ENCODE measurements at regions not wholly inside any gene's neighbourhood (a gene's known extent, or its start where the extent isn't known, plus 50 kb on each side); places are given as distances from the start of the nearest gene placed in this dataset.

- WGBS, 2 donors, result 79 to 100% methylated on average over 2 of the region's 2 CpGs
- ATAC-seq (ENCODE audit: low FRiP score in 2 of 2), result no peak
- H3K27ac ChIP-seq, result no peak overlapping the region
- no peaks in the 10 kb centered on the region for H3K36me3 ChIP-seq
- no peak overlapping the region for H3K4me3 ChIP-seq
- no peaks in the 10 kb centered on the region for H3K9me3 ChIP-seq
- DNase-seq, result no peak
- TF ChIP-seq CTCF (IDR thresholded peaks at IDR 0.05) (no peak), POLR2A (IDR thresholded peaks at IDR 0.05) (no peak), POLR2AphosphoS5 (IDR thresholded peaks at IDR 0.05) (no peak), EP300 (IDR thresholded peaks at IDR 0.05) (no peak)
- no peaks in the 10 kb centered on the region for H3K4me1 ChIP-seq
- no peaks in the 10 kb centered on the region for H3K27me3 ChIP-seq
These were observed 211.1 kb upstream of the MTNR1B start for GRCh38 chr11:92758241-92758780.

DNA sequence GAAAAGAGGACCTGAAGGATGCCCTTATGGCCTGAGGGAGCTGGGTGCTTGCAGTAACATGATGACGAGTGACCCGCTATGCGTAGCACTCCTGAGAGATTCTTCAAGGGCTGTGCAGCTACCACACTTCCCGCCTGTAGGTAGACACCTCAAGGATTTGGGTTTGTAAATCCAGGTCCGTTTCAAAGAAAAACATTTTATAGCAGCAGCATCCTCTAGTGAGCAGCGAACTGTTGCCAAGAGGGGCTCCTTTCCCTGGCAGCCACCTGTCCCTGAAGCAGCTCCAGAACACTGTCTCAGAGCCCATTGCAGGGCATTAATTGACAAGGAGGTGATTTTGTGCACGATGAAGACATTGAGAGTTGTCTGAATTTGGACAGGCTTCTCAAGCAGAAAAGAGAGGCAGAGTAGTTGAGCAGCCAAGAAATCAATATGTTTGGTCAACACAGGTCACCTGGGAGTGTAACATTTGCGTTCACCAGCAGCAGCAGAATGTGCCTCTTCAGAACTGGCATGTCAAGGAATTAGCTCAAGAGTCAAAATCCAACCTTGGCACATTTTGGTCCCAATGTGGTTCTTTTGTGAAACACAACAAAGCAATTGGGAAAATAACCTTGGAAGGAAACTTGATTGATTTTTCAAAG lies 209.8 kb upstream of the MTNR1B start:
- Histone ChIP-seq H3K36me3 (no peaks in the 10 kb centered on the region), H3K27ac (no peak overlapping the region), H3K4me3 (no peak overlapping the region), H3K4me1 (no peaks in the 10 kb centered on the region), H3K27me3 (no peaks in the 10 kb centered on the region), H3K9me3 (no peaks in the 10 kb centered on the region)
- 82 to 86% methylated on average over 8 of the region's 8 CpGs for WGBS, 2 donors
- no peak for DNase-seq
- ATAC-seq (ENCODE audit: low FRiP score in 2 of 2), result no peak
- TF ChIP-seq POLR2A (IDR thresholded peaks at IDR 0.05), result no peak
- no peak for TF ChIP-seq POLR2AphosphoS5 (IDR thresholded peaks at IDR 0.05)

GRCh38 chr11:92762121-92762540 lies 207.3 kb upstream of the MTNR1B start:
- no peak overlapping the region for H3K4me3 ChIP-seq
- H3K4me1 ChIP-seq, result peaks cover 0 to 12% (median 2%) of the 10 kb centered on the region in 4 donors
- H3K27ac ChIP-seq, result no peak overlapping the region
- TF ChIP-seq EP300 (IDR thresholded peaks at IDR 0.05) (no peak), POLR2AphosphoS5 (IDR thresholded peaks at IDR 0.05) (no peak), CTCF (IDR thresholded peaks at IDR 0.05) (no peak), POLR2A (IDR thresholded peaks at IDR 0.05) (no peak)
- H3K36me3 ChIP-seq, result no peaks in the 10 kb centered on the region
- ATAC-seq (ENCODE audit: low FRiP score in 2 of 2) (no peak), DNase-seq (no peak)
- H3K27me3 ChIP-seq, result no peaks in the 10 kb centered on the region
- H3K9me3 ChIP-seq, result no peaks in the 10 kb centered on the region
- WGBS, 2 donors, result 53 to 81% methylated on average over 3 of the region's 3 CpGs

GRCh38 chr11:92763336-92763735 lies 206.1 kb upstream of the MTNR1B start:
- ATAC-seq (ENCODE audit: low FRiP score in 2 of 2), result no peak
- DNase-seq, result no peak
- no peak overlapping the region for H3K4me3 ChIP-seq
- TF ChIP-seq POLR2A (IDR thresholded peaks at IDR 0.05), result no peak
- no peak for TF ChIP-seq POLR2AphosphoS5 (IDR thresholded peaks at IDR 0.05)
- no peak for TF ChIP-seq CTCF (IDR thresholded peaks at IDR 0.05)
- no peak for TF ChIP-seq EP300 (IDR thresholded peaks at IDR 0.05)
- no peaks in the 10 kb centered on the region for H3K9me3 ChIP-seq
- H3K27ac ChIP-seq, result no peak overlapping the region
- no peaks in the 10 kb centered on the region for H3K27me3 ChIP-seq
- no peaks in the 10 kb centered on the region for H3K36me3 ChIP-seq
- peaks cover 0 to 12% (median 2%) of the 10 kb centered on the region in 4 donors for H3K4me1 ChIP-seq

DNA sequence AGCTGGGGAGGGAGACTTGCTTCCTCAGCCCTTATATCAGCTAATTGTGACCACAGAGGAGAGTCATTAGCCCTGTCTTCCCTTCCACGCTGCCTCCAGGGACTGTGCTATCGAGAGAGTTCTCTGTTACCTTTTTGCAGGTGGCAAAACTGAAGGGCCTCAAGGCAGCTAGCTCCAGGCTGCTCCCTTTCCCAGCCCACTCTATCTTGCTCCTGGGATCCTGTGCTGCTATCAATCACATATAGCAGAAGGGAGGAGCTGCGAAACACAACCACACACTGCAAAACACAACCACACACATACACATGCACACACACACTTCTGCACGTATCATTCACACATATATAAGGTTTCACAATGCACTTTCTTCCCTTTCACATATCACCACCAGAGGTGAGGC lies 205.3 kb upstream of the MTNR1B start:
- H3K9me3 ChIP-seq, result no peaks in the 10 kb centered on the region
- H3K4me1 ChIP-seq, result peaks cover 0 to 12% (median 2%) of the 10 kb centered on the region in 4 donors
- DNase-seq (no peak), ATAC-seq (ENCODE audit: low FRiP score in 2 of 2) (no peak)
- H3K4me3 ChIP-seq, result no peak overlapping the region
- no peaks in the 10 kb centered on the region for H3K27me3 ChIP-seq
- H3K36me3 ChIP-seq, result no peaks in the 10 kb centered on the region
- no peak overlapping the region for H3K27ac ChIP-seq
- TF ChIP-seq EP300 (IDR thresholded peaks at IDR 0.05) (no peak), POLR2AphosphoS5 (IDR thresholded peaks at IDR 0.05) (no peak), POLR2A (IDR thresholded peaks at IDR 0.05) (no peak), CTCF (IDR thresholded peaks at IDR 0.05) (no peak)
- WGBS, 2 donors, result 85 to 86% methylated on average over 4 of the region's 4 CpGs

Measured in upper lobe of left lung (tissue), 6 donors.